ENCODE measurements at regions not wholly inside any gene's neighbourhood (a gene's known extent, or its start where the extent isn't known, plus 50 kb on each side); places are given as distances from the start of the nearest gene placed in this dataset.

- no peak for TF ChIP-seq POLR2A (IDR thresholded peaks at IDR 0.05)
- TF ChIP-seq, protein P1, sequence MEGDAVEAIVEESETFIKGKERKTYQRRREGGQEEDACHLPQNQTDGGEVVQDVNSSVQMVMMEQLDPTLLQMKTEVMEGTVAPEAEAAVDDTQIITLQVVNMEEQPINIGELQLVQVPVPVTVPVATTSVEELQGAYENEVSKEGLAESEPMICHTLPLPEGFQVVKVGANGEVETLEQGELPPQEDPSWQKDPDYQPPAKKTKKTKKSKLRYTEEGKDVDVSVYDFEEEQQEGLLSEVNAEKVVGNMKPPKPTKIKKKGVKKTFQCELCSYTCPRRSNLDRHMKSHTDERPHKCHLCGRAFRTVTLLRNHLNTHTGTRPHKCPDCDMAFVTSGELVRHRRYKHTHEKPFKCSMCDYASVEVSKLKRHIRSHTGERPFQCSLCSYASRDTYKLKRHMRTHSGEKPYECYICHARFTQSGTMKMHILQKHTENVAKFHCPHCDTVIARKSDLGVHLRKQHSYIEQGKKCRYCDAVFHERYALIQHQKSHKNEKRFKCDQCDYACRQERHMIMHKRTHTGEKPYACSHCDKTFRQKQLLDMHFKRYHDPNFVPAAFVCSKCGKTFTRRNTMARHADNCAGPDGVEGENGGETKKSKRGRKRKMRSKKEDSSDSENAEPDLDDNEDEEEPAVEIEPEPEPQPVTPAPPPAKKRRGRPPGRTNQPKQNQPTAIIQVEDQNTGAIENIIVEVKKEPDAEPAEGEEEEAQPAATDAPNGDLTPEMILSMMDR (IDR thresholded peaks at IDR 0.05) = no peak
- Histone ChIP-seq H3K4me1 (peaks cover 0 to 8% (median 0%) of the 10 kb centered on the region in 3 donors), H3K27me3 (no peaks in the 10 kb centered on the region), H3K4me3 (no peak overlapping the region), H3K9me3 (no peaks in the 10 kb centered on the region), H3K36me3 (no peaks in the 10 kb centered on the region), H3K27ac (peak overlapping the region in 3 of 4 donors; percentile 24 to 77 (median 76))
- 62 to 76% methylated on average over 4 of the region's 4 CpGs for WGBS, 2 donors
- DNase-seq = no peak
- intact Hi-C loops (cut with DNase I) = no loop called here
Measured at GRCh38 chr2:66694087-66694860, 259.3 kb downstream of the MEIS1 start.

DNA sequence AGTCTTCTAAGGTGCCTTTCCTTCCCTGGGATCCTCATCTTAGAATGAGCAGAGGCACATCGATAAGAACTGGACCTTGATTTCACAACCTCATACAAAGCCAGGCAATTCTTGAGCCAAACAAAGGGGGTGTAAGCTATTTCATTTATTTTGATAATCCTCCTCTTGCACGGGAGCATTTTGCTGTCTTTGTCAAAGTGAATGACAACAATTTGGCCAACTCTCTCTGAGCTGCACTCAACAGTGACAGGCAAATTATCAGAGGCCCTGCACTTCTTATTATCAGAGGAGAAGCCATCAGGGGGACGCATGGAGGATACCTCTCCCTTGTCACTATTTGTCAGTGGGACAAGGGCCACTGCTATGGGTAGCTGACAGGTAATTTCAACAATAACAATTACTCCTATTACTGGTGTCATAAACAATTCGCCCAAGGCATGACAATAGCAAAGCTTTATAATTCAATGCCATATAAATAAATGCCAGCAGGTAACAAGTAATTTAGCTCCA, 260.4 kb downstream of the MEIS1 start:
- DNase-seq = no peak
- Histone ChIP-seq H3K9me3 (no peaks in the 10 kb centered on the region), H3K36me3 (no peaks in the 10 kb centered on the region), H3K27ac (peak overlapping the region; percentile 14 to 77 (median 62)), H3K27me3 (no peaks in the 10 kb centered on the region), H3K4me3 (no peak overlapping the region), H3K4me1 (peaks cover 0 to 17% (median 3%) of the 10 kb centered on the region in 3 donors)
- 68 to 79% methylated on average over 2 to 4 of the region's 4 CpGs for WGBS, 2 donors
- intact Hi-C loops (cut with DNase I) = no loop called here
- TF ChIP-seq POLR2A (IDR thresholded peaks at IDR 0.05) = no peak
- TF ChIP-seq, protein P1 (IDR thresholded peaks at IDR 0.05) = no peak

DNA sequence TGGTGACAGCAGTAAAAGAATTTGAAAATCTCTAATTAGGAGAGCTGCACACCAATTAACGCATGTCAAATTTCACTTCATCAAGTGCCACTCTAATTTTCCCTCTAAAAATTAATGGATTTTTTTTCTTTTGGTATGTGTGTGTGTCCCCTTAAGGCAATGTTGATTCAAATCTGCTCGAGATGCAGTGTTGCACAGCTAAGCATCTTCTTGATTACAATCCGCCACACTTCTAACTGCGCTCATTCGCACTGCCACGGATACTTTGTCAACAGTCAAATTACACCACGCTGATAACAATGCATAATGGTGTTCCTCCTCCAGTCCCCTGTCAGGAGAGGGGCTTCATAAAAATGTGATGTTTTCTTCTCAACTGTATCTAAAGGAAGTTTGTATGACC, 261.4 kb downstream of the MEIS1 start:
- no peaks in the 10 kb centered on the region for H3K9me3 ChIP-seq
- H3K4me1 ChIP-seq = peaks cover 0 to 28% (median 6%) of the 10 kb centered on the region in 3 donors
- H3K36me3 ChIP-seq = no peaks in the 10 kb centered on the region
- no peak overlapping the region for H3K4me3 ChIP-seq
- TF ChIP-seq, protein P1 (IDR thresholded peaks at IDR 0.05) = no peak
- TF ChIP-seq POLR2A (IDR thresholded peaks at IDR 0.05) = no peak
- no peaks in the 10 kb centered on the region for H3K27me3 ChIP-seq
- intact Hi-C loops (cut with DNase I) = no loop called here
- 65 to 76% methylated on average over 7 of the region's 7 CpGs for WGBS, 2 donors
- H3K27ac ChIP-seq = peak overlapping the region; percentile 1 to 79 (median 62)
- DNase-seq = no peak

DNA sequence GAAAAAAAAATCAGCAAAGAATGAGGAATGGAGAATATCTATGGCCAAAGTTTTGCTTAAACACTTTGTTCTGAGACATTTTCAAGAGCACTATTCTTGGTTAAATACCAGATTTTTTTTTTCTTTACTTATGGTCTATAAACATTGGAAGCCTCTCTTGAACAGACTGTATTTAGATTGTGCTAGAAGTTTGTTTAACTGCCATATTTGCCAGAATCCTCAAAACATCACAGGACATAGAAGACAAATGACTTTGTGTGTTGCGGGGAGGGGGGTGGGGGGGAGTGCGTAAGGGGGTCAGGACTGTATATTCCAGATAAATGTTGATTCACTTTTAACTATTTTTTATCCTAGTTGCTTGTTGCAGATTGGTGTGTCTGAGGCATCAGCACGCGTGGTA, 262.0 kb downstream of the MEIS1 start:
- DNase-seq = no peak
- intact Hi-C loops (cut with DNase I) = no loop called here
- WGBS, 2 donors = 73 to 81% methylated on average over 4 of the region's 4 CpGs
- no peaks in the 10 kb centered on the region for H3K36me3 ChIP-seq
- H3K4me1 ChIP-seq = peaks cover 0 to 33% (median 8%) of the 10 kb centered on the region in 3 donors
- H3K4me3 ChIP-seq = peak overlapping the region in 1 of 4 donors; percentile 12
- H3K9me3 ChIP-seq = no peaks in the 10 kb centered on the region
- TF ChIP-seq, protein P1 (IDR thresholded peaks at IDR 0.05) = no peak
- no peak for TF ChIP-seq POLR2A (IDR thresholded peaks at IDR 0.05)
- no peaks in the 10 kb centered on the region for H3K27me3 ChIP-seq
- peak overlapping the region in 3 of 4 donors; percentile 48 to 79 (median 76) for H3K27ac ChIP-seq

GRCh38 chr2:66697366-66697765, 262.4 kb downstream of the MEIS1 start:
- intact Hi-C loops (cut with DNase I) = no loop called here
- H3K36me3 ChIP-seq = no peaks in the 10 kb centered on the region
- DNase-seq = no peak
- TF ChIP-seq, protein P1 (IDR thresholded peaks at IDR 0.05) = no peak
- TF ChIP-seq POLR2A (IDR thresholded peaks at IDR 0.05) = no peak
- no peaks in the 10 kb centered on the region for H3K27me3 ChIP-seq
- H3K27ac ChIP-seq = peak overlapping the region in 3 of 4 donors; percentile 48 to 79 (median 76)
- H3K4me3 ChIP-seq = no peak overlapping the region
- no peaks in the 10 kb centered on the region for H3K9me3 ChIP-seq
- WGBS, 2 donors = 48 to 57% methylated on average over 4 of the region's 4 CpGs
- peaks cover 0 to 33% (median 8%) of the 10 kb centered on the region in 3 donors for H3K4me1 ChIP-seq

Measured in esophagus squamous epithelium (tissue), 5 donors.